Activated CD8-positive, alpha-beta memory T cell treated with anti-CD3 and anti-CD28 coated beads, Interleukin-2, amount 50 U/mL, for 4 hours (primary cell): ENCODE measurements at regions not wholly inside any gene's neighbourhood (a gene's known extent, or its start where the extent isn't known, plus 50 kb on each side); places are given as distances from the start of the nearest gene placed in this dataset.

ENCODE experiments used
- DNase-seq: peaks from one replicate; pipeline ENCODE4 v3.0.0-alpha.2; 2020

GRCh38 chr3:59326246-59327024 lies 276.6 kb upstream of the CFAP20DC start:
- no peak for DNase-seq

GRCh38 chr3:59321881-59322540 lies 272.2 kb upstream of the CFAP20DC start:
- DNase-seq = no peak

GRCh38 chr3:59320080-59320479 lies 270.3 kb upstream of the CFAP20DC start:
- DNase-seq = no peak

- no peak for DNase-seq
These were observed 269.6 kb upstream of the CFAP20DC start for GRCh38 chr3:59319442-59319841.

- DNase-seq = no peak
These were observed 269.1 kb upstream of the CFAP20DC start for GRCh38 chr3:59318881-59319280.

GRCh38 chr3:59317386-59317785 lies 267.6 kb upstream of the CFAP20DC start:
- DNase-seq = no peak

GRCh38 chr3:59316688-59317275 lies 267.0 kb upstream of the CFAP20DC start:
- DNase-seq = no peak

- peak; percentile 26 for DNase-seq
These were observed 263.5 kb upstream of the CFAP20DC start for GRCh38 chr3:59313365-59313764.

- DNase-seq = no peak
These were observed 261.4 kb upstream of the CFAP20DC start for GRCh38 chr3:59311231-59311630.

- no peak for DNase-seq
These were observed 260.9 kb upstream of the CFAP20DC start for GRCh38 chr3:59310736-59311135.

GRCh38 chr3:59308684-59309083 lies 258.9 kb upstream of the CFAP20DC start:
- DNase-seq = no peak

- no peak for DNase-seq
These were observed 258.2 kb upstream of the CFAP20DC start for GRCh38 chr3:59308001-59308400.

- DNase-seq = no peak
These were observed 256.6 kb upstream of the CFAP20DC start for GRCh38 chr3:59306436-59306835.

- DNase-seq = no peak
These were observed 254.5 kb upstream of the CFAP20DC start for GRCh38 chr3:59304296-59304695.

- no peak for DNase-seq
These were observed 253.6 kb upstream of the CFAP20DC start for GRCh38 chr3:59303452-59303851.

- no peak for DNase-seq
These were observed 252.6 kb upstream of the CFAP20DC start for GRCh38 chr3:59302442-59302841.

GRCh38 chr3:59300733-59301132 lies 250.9 kb upstream of the CFAP20DC start:
- DNase-seq = no peak

- DNase-seq = no peak
These were observed 249.7 kb upstream of the CFAP20DC start for GRCh38 chr3:59299561-59299960.

GRCh38 chr3:59290358-59290757 lies 240.5 kb upstream of the CFAP20DC start:
- DNase-seq = no peak

- no peak for DNase-seq
These were observed 240.0 kb upstream of the CFAP20DC start for GRCh38 chr3:59289831-59290230.

GRCh38 chr3:59288951-59289350 lies 239.1 kb upstream of the CFAP20DC start:
- DNase-seq = no peak

- DNase-seq = no peak
These were observed 237.1 kb upstream of the CFAP20DC start for GRCh38 chr3:59286791-59287531.

- DNase-seq = no peak
These were observed 235.7 kb upstream of the CFAP20DC start for GRCh38 chr3:59285560-59285959.
